Motor neuron (in vitro differentiated cells): ENCODE measurements at regions not wholly inside any gene's neighbourhood (a gene's known extent, or its start where the extent isn't known, plus 50 kb on each side); places are given as distances from the start of the nearest gene placed in this dataset.

Source experiments
- ATAC-seq, 8 experiments: fragments of 200-7000 bp; cut with Tn5 transposase; replicated peaks in 6 of 8; 2 replicates each; pipeline ENCODE4 v1.8.0; 2021; ENCODE audit warnings: mild to moderate bottlenecking in 8 of 8, moderate library complexity in 8 of 8
- H3K27ac ChIP-seq, 2 donors: fragments of 250-450 bp; sonication (Bioruptor Pico); 2 replicates each; pipeline ENCODE4 v1.9.0; 2021; ENCODE audit warnings: antibody characterized with exemption in 2 of 2, mild to moderate bottlenecking in 2 of 2, moderate library complexity in 1 of 2
- H3K4me1 ChIP-seq, 2 donors: fragments of 250-450 bp; sonication (Bioruptor Pico); replicated peaks in 1 of 2; 2 replicates each; pipeline ENCODE4 v1.6.1; 2021; ENCODE audit warnings: antibody characterized with exemption in 2 of 2, mild to moderate bottlenecking in 2 of 2, moderate library complexity in 1 of 2
- H3K4me3 ChIP-seq, 5 donors: fragments of 250-450 bp; sonication (Bioruptor Pico); 2 replicates each; pipeline ENCODE4 v1.9.0; 2021; ENCODE audit warnings: antibody characterized with exemption in 5 of 5, mild to moderate bottlenecking in 5 of 5, moderate library complexity in 4 of 5
- WGBS, 10 experiments: fragments of 450-650 bp; shearing (Covaris generic); methylation state at CpG; one replicate each; pipeline ENCODE4 v1.0.0; 2022; 5-methylcytosine and 5-hydroxymethylcytosine counted together
- in situ Hi-C, 9 experiments: fragments of 400-800 bp; cut with MboI; loops; one replicate each; pipeline ENCODE4 v1.15.0; 2021; ENCODE audit warnings: low sequenced_read_pairs in 9 of 9, low pct_unique_long_range_greater_than_20kb in 2 of 9; ENCODE audit not compliant: unreplicated experiment in 9 of 9

DNA sequence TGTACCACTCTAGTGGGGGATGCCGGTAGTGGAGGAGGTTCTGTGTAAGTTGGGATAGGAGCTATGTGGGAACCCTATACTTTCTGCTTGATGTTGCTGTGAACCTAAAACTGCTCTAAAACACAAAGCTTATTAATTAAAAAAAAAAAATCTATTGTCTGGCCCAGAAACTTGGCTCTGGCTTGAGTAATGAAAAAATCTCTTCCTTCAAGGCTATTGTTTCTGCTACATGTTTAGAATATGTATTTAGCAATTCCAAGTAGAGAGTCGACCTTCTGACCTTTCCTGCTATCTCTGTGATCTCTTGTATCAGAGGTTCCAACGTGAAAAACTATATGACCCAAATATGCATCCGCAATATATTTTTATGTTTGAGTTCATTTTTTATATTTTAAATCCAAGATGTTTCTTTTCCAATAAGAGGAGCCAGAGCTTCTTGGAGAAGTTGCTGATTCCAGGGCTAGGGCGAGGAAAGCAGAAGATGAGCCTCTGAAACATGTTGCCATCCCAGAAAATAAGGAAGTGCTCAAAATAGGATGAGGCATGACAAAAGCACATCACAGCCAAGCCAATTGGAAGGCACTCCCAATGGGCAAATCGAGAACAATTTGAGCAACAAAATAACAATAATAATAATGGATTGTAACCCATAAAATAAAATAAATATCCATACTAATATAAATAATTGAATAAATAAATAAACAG is 184.6 kb upstream of the TMEM260 start:
- ATAC-seq: peak in 1 of 8 experiments; percentile 24
- Histone ChIP-seq H3K4me1 (no peaks in the 10 kb centered on the region), H3K27ac (no peak overlapping the region), H3K4me3 (no peak overlapping the region)
- WGBS, 10 experiments: 25 to 93% (median 75%) methylated on average over 3 to 6 of the region's 6 CpGs
- in situ Hi-C loops: no loop called here

DNA sequence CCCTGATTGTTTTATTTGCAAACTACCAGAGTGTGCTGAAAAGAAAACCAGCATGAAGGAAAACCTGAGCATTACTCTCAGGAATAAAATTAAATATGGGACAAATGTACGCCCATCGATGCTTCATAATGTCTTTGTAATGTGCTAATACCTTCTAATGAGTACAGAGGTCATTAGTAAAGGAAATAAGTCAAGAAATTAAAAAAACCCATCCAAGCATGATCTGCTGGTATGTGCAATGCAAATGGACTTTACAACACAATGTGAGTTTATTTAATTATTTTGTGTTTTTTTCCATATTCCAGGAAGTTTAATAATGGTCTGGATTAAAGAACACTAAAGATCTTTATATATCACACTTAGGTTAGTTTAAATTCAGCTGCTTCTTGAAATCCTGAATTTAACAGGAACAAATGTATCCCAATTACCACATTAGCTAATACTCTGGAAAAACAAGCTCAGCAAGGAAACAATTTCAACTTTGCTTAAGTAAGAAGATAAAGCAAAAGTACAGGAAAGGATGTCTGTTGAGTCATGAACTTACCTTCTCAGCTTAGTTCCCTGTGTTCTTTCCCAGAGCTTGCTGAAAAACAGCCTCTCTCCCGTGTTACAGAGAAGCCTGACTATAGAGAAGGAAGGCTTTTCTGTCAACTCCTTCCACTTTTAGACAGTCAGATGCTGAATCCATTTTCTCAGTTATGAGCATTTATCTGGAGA is 179.3 kb upstream of the TMEM260 start:
- in situ Hi-C loops: loop anchor here in 2 of 9 experiments (25.0 kb wide), 1 partner anchor 688 kb away; no protein-coding TSS in a partner anchor
- no peaks in the 10 kb centered on the region for H3K4me1 ChIP-seq
- 0 to 100% (median 49%) methylated on average over 1 to 3 of the region's 3 CpGs for WGBS, 10 experiments
- ATAC-seq: peak in 2 of 8 experiments; percentile 58 to 82
- H3K4me3 ChIP-seq: no peak overlapping the region
- no peak overlapping the region for H3K27ac ChIP-seq

DNA sequence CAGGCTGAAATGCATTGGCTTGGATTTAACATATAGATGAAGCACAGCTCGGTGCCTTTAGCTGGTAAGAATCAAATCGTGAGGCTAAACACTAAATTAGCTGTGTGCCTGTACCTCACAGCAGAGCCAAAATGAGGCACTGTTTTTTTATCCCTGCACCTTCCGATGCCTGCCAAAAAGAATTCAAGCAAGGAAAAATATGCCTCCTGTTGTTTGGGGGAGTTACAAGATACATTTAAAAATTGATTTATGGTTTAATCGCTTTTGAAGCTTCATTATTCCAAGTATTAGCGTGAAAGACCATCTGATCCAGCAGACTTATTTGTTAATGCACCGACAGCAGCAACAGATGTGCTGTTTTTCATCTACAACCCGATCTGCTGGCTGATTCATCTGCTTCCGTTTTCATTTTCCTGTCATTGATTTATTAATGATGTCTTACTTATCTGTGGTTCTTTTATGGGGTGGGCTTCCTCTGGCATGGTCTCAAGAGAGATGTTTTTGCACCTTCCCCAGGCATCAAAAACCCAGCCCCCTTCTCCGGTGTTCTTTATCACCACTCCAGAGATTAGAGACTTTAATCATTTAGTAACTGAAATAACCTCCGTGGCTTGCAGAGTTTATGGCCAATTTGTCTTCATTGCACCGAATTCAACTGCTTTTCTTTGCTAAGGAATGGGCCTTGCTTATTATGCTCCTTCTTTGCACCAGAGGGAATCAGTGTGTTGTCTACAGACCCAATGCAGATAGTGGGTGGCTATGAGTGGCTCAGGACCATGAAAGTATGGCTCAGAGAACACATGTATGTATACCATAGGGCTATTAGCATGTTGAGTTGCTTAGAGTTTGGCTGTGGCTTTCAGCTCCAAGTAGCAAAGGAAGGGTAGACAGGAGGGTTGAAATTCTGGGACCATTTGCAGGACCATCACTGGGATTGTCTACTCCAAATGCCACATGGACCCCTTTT is 166.8 kb upstream of the TMEM260 start:
- peak in 5 of 8 experiments; percentile 58 to 87 (median 81) for ATAC-seq
- in situ Hi-C loops: loop anchor here in 2 of 9 experiments (25.0 kb wide), 1 partner anchor 700 kb away; no protein-coding TSS in a partner anchor
- Histone ChIP-seq H3K27ac (no peak overlapping the region), H3K4me3 (no peak overlapping the region), H3K4me1 (peaks cover 0 to 7% of the 10 kb centered on the region in 2 donors)
- 25 to 54% (median 35%) methylated on average over 4 to 10 of the region's 11 CpGs for WGBS, 10 experiments

DNA sequence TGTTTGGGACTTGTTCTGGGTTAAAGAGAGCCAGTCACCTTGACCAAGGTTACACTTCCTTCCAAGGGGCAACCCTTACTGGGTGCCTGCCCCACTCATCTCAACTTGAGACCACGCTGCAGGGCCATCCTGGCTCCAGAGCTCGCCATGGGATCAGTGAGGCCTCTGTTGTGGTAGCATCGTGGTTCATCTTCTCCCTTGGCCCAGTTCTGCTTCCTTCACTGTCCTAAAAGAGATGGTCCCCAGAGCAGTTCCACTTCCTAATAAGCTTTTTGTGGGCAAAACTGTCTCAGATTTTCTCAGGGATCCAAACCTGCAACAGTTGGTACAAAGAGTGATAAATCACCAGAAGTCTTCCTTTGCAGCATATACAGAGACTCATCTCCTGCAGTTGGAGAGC is 165.9 kb upstream of the TMEM260 start:
- ATAC-seq: no peak
- Histone ChIP-seq H3K4me3 (no peak overlapping the region), H3K27ac (no peak overlapping the region), H3K4me1 (peaks cover 0 to 7% of the 10 kb centered on the region in 2 donors)
- 0 to 88% (median 55%) methylated on average over 1 to 3 of the region's 3 CpGs; no CpG with 5 or more reads in 6 of the 10 experiments for WGBS, 10 experiments
- in situ Hi-C loops: loop anchor here in 2 of 9 experiments (25.0 kb wide), 1 partner anchor 701 kb away; no protein-coding TSS in a partner anchor

DNA sequence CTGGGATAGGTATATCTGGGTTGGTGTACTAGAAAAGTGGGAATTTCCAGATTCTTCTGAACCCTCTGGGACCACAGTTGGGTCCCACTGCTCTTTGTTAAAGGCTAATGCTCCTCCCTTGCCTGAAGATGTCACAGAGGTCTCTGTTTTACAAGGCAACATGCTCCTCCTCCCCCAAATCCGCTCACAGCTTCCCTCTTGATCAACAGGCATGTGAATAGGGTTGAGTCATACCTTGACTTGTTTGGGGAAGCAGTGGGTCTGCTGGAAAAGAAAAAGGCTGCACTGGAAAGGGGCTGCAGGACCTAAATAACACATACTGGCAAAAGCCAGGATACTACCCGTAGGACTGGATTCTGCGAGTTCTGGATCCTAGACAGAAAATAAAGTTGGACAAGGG is 165.4 kb upstream of the TMEM260 start:
- Histone ChIP-seq H3K4me3 (no peak overlapping the region), H3K4me1 (peaks cover 0 to 7% of the 10 kb centered on the region in 2 donors), H3K27ac (no peak overlapping the region)
- WGBS, 10 experiments: 60 to 100% (median 90%) methylated on average over 1 to 3 of the region's 3 CpGs; no CpG with 5 or more reads in 3 of the 10 experiments
- in situ Hi-C loops: loop anchor here in 2 of 9 experiments (25.0 kb wide), 1 partner anchor 702 kb away; no protein-coding TSS in a partner anchor
- ATAC-seq: no peak

DNA sequence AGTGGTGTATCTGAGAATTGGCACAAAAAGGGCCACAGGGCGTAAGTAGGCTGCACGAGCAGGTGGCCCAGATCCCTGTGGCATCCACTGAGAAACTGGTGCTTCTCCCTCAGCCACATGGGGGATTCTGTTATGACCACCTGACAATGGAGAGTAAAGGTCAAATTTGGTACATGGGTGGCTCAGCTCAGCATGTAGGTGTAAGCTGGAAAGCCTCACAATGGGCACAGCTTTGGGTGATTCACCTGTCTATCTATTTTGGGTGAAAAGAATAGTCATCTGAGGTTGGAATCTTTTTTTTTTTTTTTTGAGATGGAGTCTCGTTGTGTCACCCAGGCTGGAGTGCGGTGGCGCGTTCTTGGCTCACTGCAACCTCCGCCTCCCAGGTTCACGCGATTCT is 163.4 kb upstream of the TMEM260 start:
- ATAC-seq: no peak
- no peak overlapping the region for H3K27ac ChIP-seq
- in situ Hi-C loops: loop anchor here in 2 of 9 experiments (25.0 kb wide), 1 partner anchor 704 kb away; no protein-coding TSS in a partner anchor
- peaks cover 0 to 7% of the 10 kb centered on the region in 2 donors for H3K4me1 ChIP-seq
- no peak overlapping the region for H3K4me3 ChIP-seq
- WGBS, 10 experiments: 80 to 100% (median 85%) methylated on average over 1 to 7 of the region's 9 CpGs; no CpG with 5 or more reads in 4 of the 10 experiments

DNA sequence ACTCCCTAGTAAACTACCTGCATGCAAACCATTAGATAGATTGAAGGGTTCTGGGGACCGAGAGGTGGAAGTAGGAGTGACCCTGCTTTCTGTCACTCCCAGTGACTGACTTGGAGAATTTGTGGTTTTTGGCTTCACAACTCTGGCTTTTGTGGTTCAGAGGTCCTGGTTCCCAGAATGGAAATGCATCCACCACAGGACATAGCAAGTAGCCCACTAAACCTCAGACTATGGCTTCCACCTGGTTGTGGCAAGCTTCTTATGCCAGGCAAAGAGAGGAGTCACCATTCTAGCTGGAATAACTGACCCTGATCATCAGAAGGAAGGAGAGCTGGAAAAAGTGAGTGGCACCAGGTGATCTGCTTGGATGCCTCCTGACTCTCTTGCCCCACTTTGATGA is 162.4 kb upstream of the TMEM260 start:
- no peak for ATAC-seq
- H3K27ac ChIP-seq: no peak overlapping the region
- in situ Hi-C loops: loop anchor here in 2 of 9 experiments (25.0 kb wide), 1 partner anchor 705 kb away; no protein-coding TSS in a partner anchor
- H3K4me1 ChIP-seq: peaks cover 0 to 6% of the 10 kb centered on the region in 2 donors
- no peak overlapping the region for H3K4me3 ChIP-seq
- WGBS, 10 experiments: 0 to 40% (median 17%) methylated on average over 1 of the region's 1 CpG; no CpG with 5 or more reads in 7 of the 10 experiments

DNA sequence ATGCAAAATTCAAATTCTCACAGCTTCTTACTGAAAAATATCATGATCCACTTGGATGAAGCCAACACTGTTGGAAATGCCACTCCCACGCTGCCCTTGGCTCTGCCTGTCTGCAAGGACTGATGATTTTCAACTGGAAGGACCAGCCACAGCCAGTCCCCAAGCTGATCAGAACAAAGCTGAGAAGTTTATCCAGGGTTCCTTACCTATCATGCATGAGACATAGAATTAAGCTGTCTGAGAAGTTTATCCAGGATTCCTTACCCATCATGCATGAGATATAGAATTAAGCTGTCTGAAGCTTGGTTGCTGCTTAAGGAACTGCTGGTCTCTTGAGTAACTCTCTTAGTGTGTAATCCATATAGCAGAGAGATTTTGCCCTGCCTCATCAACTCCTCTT is 159.8 kb upstream of the TMEM260 start:
- no peak for ATAC-seq
- 0 to 100% (median 83%) methylated on average over 1 of the region's 1 CpG; no CpG with 5 or more reads in 3 of the 10 experiments for WGBS, 10 experiments
- in situ Hi-C loops: loop anchor here in 2 of 9 experiments (25.0 kb wide), 1 partner anchor 707 kb away; no protein-coding TSS in a partner anchor

DNA sequence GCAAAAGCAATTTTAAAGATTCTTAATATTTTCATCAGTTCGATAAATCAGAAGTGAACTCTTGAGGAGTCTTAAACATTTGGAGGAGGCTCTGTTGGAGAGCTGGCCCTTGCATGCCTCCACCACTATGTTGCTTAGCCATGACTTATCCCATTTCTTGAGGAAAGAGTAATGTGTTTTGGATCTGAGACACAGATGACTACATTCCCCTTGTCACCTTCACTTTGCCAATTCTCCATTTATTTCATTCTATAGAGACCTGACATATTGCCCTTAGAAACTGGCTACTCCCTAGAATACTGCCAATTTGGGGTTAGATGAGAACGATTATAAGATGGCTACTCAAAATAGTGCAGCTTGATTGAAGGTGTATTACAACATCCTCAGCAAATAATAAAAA is 157.4 kb upstream of the TMEM260 start:
- no peak for ATAC-seq
- 67 to 100% (median 100%) methylated on average over 1 to 2 of the region's 2 CpGs; no CpG with 5 or more reads in 2 of the 10 experiments for WGBS, 10 experiments
- H3K4me1 ChIP-seq: no peaks in the 10 kb centered on the region
- no peak overlapping the region for H3K27ac ChIP-seq
- in situ Hi-C loops: loop anchor here in 2 of 9 experiments (25.0 kb wide), 1 partner anchor 710 kb away; no protein-coding TSS in a partner anchor
- no peak overlapping the region for H3K4me3 ChIP-seq

More for the DNA sequence above, 159.8 kb upstream of the TMEM260 start:
- H3K4me3 ChIP-seq: no peak overlapping the region
- H3K27ac ChIP-seq: no peak overlapping the region
- no peaks in the 10 kb centered on the region for H3K4me1 ChIP-seq

DNA sequence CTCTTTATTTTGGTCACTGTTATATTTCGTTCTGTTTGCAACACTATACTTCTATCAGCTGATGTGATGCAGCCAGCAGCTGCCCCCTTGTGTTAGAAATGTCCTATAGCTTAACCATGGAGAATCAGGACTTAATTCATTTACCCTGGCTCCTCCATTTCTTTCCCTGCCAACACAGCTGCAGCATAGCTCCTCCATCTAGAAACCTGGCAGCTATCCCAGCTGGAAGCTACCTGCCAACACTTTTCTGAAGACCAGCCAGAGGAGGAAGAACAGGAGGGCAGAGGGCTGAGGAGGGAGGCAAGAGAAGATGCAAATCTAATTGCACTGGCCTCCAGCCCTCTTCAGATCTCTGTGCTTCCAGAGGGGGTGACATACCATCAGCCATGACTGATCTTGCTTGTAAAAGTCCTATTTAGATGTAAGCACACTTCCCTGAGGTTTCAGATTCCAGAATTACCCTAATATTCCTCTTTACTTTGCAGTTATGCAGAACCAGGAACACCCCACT is 156.8 kb upstream of the TMEM260 start:
- 0 to 33% (median 0%) methylated on average over 1 of the region's 1 CpG; no CpG with 5 or more reads in 3 of the 10 experiments for WGBS, 10 experiments
- Histone ChIP-seq H3K4me3 (no peak overlapping the region), H3K4me1 (no peaks in the 10 kb centered on the region), H3K27ac (no peak overlapping the region)
- in situ Hi-C loops: loop anchor here in 2 of 9 experiments (25.0 kb wide), 1 partner anchor 710 kb away; no protein-coding TSS in a partner anchor
- peak; percentile 72 to 99 (median 83) for ATAC-seq

DNA sequence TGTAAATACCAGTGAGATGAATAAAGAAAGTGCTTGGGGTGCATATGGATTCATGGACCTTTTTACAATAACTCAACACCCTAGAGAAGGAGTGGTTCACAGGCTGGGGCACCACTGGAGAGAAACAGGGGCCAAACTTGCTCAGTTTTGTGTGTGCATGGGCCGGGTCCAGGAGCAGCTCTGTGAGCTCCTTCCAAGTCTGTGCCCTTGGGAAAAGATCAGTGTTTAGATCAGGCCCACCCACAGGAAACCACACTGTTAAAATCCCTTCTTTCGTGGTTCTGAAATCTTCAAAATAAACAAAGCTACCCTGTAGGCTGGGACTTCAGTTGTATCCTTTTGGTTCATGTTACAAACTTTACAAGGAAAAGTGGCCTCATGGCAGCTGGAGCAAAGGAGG is 156.1 kb upstream of the TMEM260 start:
- WGBS, 10 experiments: 35 to 100% (median 56%) methylated on average over 1 to 2 of the region's 2 CpGs; no CpG with 5 or more reads in 6 of the 10 experiments
- no peaks in the 10 kb centered on the region for H3K4me1 ChIP-seq
- H3K4me3 ChIP-seq: no peak overlapping the region
- H3K27ac ChIP-seq: no peak overlapping the region
- in situ Hi-C loops: loop anchor here in 2 of 9 experiments (25.0 kb wide), 1 partner anchor 711 kb away; no protein-coding TSS in a partner anchor
- peak in 2 of 8 experiments; percentile 45 to 59 for ATAC-seq

DNA sequence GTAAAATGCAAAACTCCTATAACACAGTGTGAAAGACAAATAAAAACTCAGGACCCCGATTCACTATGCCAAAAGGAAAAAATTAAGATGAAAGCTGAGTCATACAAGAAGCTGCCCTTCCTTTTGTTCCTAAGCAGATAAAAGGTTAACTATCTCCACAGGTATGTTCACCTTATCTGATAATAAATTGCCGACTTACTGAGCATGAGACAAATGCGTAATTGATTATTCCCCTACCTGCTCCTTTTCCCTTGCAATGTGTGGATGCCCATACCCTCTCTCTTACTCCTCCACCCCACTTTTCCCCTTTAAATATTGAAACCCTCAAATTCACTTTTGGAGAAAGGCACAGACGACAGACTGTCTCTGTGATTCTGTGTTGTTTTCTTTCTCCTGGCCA is 148.6 kb upstream of the TMEM260 start:
- Histone ChIP-seq H3K4me1 (no peaks in the 10 kb centered on the region), H3K27ac (no peak overlapping the region), H3K4me3 (no peak overlapping the region)
- in situ Hi-C loops: no loop called here
- whole genome bisulfite sequencing, 10 experiments: 17 to 86% (median 60%) methylated on average over 1 to 4 of the region's 4 CpGs
- ATAC-seq: no peak
